DMS53 (cell line): ENCODE measurements at regions not wholly inside any gene's neighbourhood (a gene's known extent, or its start where the extent isn't known, plus 50 kb on each side); places are given as distances from the start of the nearest gene placed in this dataset.

Experiments used
- DNase-seq: peaks from one replicate; lab custom pipeline; 2025; lab: John Stamatoyannopoulos, UW

- no peak for DNase-seq
Observed at GRCh38 chr16:72404299-72404698, 232.3 kb upstream of the PMFBP1 start.

- DNase-seq, result no peak
Observed at GRCh38 chr16:72401084-72401361, 229.1 kb upstream of the PMFBP1 start.

GRCh38 chr16:72400257-72401083, 228.5 kb upstream of the PMFBP1 start:
- DNase-seq, result peak; percentile 60

GRCh38 chr16:72399811-72400210, 227.9 kb upstream of the PMFBP1 start:
- no peak for DNase-seq

GRCh38 chr16:72397876-72398275, 225.9 kb upstream of the PMFBP1 start:
- DNase-seq, result no peak

GRCh38 chr16:72394526-72394925, 222.6 kb upstream of the PMFBP1 start:
- DNase-seq, result no peak

GRCh38 chr16:72389791-72390190, 217.8 kb upstream of the PMFBP1 start:
- no peak for DNase-seq

GRCh38 chr16:72388007-72388406, 216.1 kb upstream of the PMFBP1 start:
- no peak for DNase-seq

GRCh38 chr16:72384651-72385050, 212.7 kb upstream of the PMFBP1 start:
- DNase-seq, result no peak

- no peak for DNase-seq
Observed at GRCh38 chr16:72380283-72380682, 208.3 kb upstream of the PMFBP1 start.

- no peak for DNase-seq
Observed at GRCh38 chr16:72373201-72373600, 201.2 kb upstream of the PMFBP1 start.

- no peak for DNase-seq
Observed at GRCh38 chr16:72372087-72373045, 200.4 kb upstream of the PMFBP1 start.

- DNase-seq, result peak; percentile 81
Observed at GRCh38 chr16:72371307-72372086, 199.5 kb upstream of the PMFBP1 start.

GRCh38 chr16:72369274-72369673, 197.3 kb upstream of the PMFBP1 start:
- no peak for DNase-seq

GRCh38 chr16:72367851-72368250, 195.9 kb upstream of the PMFBP1 start:
- no peak for DNase-seq

- DNase-seq, result no peak
Observed at GRCh38 chr16:72362973-72363372, 191.0 kb upstream of the PMFBP1 start.

GRCh38 chr16:72362476-72362875, 190.5 kb upstream of the PMFBP1 start:
- DNase-seq, result no peak

GRCh38 chr16:72357910-72358309, 186.0 kb upstream of the PMFBP1 start:
- DNase-seq, result no peak

GRCh38 chr16:72355561-72355960, 183.6 kb upstream of the PMFBP1 start:
- no peak for DNase-seq

GRCh38 chr16:72349719-72350118, 177.8 kb upstream of the PMFBP1 start:
- no peak for DNase-seq

GRCh38 chr16:72332926-72333325, 161.0 kb upstream of the PMFBP1 start:
- no peak for DNase-seq

- DNase-seq, result no peak
Observed at GRCh38 chr16:72324578-72324977, 152.6 kb upstream of the PMFBP1 start.
